LNCaP clone FGC (cell line): ENCODE measurements at regions not wholly inside any gene's neighbourhood (a gene's known extent, or its start where the extent isn't known, plus 50 kb on each side); places are given as distances from the start of the nearest gene placed in this dataset.
"Not testable (repeated sequence)": the region's sequence is repeated elsewhere in the genome, so short reads cannot be mapped to it uniquely, and the experiment has no call there.

ENCODE experiments used
- DNase-seq: peaks from one replicate; pipeline ENCODE4 v3.0.0-alpha.2; 2011; ENCODE audit warnings: low read depth
- H3K4me3 ChIP-seq: 2 replicates; pipeline ENCODE4 v1.5.1; 2011; ENCODE audit warnings: mild to moderate bottlenecking, low read depth, low read length, control low read depth

- DNase-seq, H3K4me3 ChIP-seq: not testable (repeated sequence)
Observed at GRCh38 chr9:40097992-40098391, 742.5 kb downstream of the SPATA31A1 start.

GRCh38 chr9:40106003-40106782, 750.7 kb downstream of the SPATA31A1 start:
- DNase-seq = not testable (repeated sequence)
- 0 out of 2 replicates have a peak overlapping the region, but pooled peaks have one; percentile 28 for H3K4me3 ChIP-seq

DNA sequence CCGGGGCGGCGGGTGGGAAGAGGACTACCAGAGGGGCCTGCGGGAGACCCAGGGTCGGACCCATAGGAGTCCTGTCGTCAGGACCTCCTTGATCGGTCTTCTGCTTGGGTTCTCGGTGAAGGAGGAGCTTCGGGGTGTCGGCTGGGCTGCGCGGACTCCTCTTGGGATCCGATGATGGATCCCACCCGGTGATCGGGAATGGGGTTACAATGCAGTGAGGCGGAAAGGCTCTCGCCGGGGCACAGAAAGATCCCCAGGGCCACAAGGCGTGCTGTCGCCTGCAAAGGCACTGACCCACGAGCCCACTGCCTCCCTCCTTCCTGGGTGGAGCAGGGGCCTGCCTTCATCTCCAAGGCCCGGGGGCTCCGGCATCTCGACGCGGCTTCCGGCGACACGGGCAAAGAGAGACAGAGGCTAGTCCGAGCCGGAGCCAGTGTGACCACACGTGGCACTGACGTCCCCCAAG, 751.3 kb downstream of the SPATA31A1 start:
- not testable (repeated sequence) for H3K4me3 ChIP-seq

DNA sequence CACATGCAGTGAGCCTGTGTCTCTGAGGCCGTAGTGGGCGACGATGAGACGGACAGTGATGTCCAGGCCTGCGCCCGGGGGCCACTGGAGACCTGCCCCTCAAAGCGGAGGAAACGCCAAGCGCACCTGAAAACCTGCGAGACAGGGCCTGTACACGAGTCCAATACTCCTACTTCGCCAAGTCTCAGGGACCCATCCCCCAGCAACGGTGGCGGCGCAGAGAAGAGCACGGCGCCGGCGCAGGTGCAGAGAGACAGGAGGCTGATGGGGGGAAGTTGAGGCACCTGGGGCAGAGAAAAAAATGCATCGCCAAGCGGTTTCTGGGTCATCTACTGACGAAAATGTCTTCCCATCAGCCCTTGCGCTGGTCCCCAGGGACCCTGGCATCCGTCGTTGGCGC, 751.8 kb downstream of the SPATA31A1 start:
- not testable (repeated sequence) for H3K4me3 ChIP-seq, DNase-seq

More for the DNA sequence above, 751.3 kb downstream of the SPATA31A1 start:
- not testable (repeated sequence) for DNase-seq

GRCh38 chr9:40108465-40108864, 753.0 kb downstream of the SPATA31A1 start:
- H3K4me3 ChIP-seq = not testable (repeated sequence)

DNA sequence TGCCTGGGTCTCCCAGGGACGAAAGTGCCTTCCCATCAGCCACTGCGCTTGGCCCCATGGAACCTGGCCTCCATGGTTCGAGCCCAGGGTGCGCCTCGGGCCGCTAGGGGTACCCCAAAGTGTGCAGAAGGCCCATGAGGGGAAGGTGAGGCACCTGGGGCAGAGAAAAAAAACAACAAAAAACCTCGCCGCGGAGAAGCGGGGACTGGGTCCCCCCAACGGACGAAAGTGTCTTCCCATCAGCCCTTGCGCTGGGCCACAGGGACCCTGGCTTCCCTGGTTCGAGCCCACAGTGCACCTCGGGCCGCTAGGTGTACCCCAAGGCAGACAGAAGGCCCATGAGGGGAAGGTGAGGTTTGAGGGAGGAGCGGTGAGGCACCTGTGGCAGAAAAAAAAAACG, 755.3 kb downstream of the SPATA31A1 start:
- not testable (repeated sequence) for DNase-seq, H3K4me3 ChIP-seq

More at GRCh38 chr9:40108465-40108864, 753.0 kb downstream of the SPATA31A1 start:
- not testable (repeated sequence) for DNase-seq

- not testable (repeated sequence) for DNase-seq, H3K4me3 ChIP-seq
Observed at GRCh38 chr9:40111571-40111970, 756.1 kb downstream of the SPATA31A1 start.

GRCh38 chr9:40130598-40130997, 775.1 kb downstream of the SPATA31A1 start:
- not testable (repeated sequence) for H3K4me3 ChIP-seq, DNase-seq

- not testable (repeated sequence) for DNase-seq, H3K4me3 ChIP-seq
Observed at GRCh38 chr9:40169204-40169603, 813.7 kb downstream of the SPATA31A1 start.

DNA sequence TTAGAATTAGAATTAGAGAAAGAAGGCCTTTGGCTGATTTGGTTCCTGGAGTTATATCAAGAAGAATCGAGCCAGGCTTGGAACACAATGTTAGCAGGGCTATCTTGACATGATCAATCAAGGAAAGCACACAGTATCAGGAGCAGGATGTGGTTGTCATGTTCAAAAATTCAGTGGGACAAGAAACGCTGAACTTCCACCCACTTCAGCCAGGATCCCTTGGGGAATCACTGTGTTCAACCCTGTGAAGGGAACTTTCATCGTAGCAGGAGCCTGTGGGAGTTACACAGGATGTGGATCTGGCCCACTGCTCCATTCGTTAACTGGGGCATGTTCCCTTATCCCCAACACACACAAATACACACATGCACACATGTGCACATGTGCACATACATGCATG, 817.8 kb downstream of the SPATA31A1 start:
- H3K4me3 ChIP-seq, DNase-seq: not testable (repeated sequence)

DNA sequence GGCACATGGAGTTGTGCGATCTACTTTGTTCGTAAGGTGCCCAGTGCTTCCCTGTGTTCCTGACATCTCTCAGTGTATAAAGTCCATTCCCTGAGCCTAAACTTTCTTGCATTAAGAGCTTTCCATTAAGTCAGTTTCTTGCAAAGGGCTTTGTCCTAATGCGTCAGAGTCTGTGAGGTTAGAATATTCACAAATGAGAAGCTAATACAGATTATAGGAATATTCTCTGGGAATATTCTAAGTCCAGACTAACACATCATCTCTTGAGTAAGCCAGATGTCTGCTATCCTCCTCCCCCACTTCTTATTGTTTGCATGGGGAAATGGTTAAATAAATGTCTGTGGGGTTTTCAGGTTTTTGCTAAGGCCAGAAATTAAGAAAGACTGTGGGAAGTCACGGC, 818.6 kb downstream of the SPATA31A1 start:
- not testable (repeated sequence) for H3K4me3 ChIP-seq, DNase-seq

DNA sequence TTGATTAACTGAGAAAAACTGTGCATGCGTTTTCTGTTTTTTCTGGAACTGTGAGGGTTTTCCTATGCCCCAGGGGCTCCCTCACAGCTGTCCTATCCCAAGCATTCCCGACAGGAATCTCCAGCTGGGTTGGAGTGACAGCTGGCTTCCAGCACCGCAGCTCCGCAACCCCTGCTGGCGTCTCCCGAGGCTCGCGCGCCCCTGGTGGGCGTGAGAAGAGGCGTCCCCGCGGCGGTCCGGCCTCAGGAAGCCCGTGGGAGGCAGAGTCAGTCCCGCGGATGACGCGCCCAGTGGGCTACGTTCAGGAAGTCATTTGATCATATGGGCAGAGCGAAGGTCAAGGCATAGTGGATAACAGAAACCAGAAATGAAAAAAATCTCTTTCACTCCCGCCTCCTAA, 821.9 kb downstream of the SPATA31A1 start:
- DNase-seq, H3K4me3 ChIP-seq: not testable (repeated sequence)

DNA sequence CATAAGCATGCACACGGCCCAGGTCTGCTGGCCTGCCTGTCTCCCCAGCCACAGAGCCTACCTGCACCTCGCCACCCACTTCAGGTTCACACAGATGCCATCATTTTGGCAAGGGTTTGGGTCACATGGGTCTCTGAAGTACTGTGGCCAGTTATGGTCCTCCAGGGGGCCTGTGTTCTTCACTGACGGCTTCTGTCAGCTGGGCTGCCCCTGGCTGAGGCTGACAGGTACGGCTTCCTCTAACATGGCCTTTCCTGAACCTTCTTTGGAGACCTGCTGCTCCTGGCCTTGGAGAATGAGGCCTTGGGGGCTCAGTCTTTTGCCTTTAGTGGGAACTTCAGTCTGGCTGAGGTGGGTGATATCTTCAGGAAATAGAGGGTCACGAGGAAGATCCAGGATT, 835.9 kb downstream of the SPATA31A1 start:
- not testable (repeated sequence) for H3K4me3 ChIP-seq, DNase-seq

DNA sequence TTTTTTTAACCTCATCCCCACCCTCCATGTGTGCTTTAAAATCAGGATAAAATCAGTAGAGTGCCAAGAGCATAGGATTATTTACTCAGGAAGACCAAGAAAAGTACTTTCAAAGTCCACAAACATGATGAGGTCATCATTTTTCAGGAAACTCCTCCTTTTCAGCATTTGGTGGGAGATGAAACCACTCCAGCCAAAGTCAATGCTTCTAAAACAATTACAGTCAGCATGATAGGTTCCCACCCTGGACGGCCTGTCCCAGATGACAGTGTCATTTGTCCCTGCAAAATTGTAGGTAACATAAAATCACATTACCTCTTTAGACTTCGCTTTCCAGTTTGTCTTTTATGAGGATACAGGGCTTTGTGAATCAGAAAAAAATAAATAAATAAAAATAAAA, 836.7 kb downstream of the SPATA31A1 start:
- not testable (repeated sequence) for DNase-seq, H3K4me3 ChIP-seq

DNA sequence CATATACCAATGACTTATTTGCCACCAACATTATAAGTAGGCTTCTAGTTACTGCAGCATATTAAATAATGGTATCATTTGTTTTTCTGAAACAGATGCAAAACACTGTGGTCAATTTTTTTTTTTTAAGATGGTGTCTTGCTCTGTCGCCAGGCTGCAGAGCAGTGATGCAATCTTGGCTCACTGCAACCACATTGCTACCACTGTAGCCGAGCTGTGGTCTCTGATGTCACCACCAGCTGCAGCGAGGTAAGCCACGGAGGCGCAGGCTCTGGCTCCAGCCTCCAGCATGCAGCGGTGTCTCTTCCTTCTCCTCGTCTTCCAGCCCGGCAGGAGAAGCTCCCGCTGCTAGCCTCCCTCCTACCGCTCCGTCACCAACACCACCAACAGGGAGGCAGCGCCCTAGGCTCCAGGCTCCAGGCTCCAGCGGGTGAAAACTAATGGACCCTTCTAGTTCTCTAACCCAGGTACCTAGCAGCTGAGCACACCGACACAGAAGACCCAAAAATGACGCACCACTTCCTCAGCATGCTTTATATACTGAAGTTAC, 840.8 kb downstream of the SPATA31A1 start:
- DNase-seq, H3K4me3 ChIP-seq: not testable (repeated sequence)

- DNase-seq, H3K4me3 ChIP-seq: not testable (repeated sequence)
Observed at GRCh38 chr9:40196803-40197202, 841.3 kb downstream of the SPATA31A1 start.

DNA sequence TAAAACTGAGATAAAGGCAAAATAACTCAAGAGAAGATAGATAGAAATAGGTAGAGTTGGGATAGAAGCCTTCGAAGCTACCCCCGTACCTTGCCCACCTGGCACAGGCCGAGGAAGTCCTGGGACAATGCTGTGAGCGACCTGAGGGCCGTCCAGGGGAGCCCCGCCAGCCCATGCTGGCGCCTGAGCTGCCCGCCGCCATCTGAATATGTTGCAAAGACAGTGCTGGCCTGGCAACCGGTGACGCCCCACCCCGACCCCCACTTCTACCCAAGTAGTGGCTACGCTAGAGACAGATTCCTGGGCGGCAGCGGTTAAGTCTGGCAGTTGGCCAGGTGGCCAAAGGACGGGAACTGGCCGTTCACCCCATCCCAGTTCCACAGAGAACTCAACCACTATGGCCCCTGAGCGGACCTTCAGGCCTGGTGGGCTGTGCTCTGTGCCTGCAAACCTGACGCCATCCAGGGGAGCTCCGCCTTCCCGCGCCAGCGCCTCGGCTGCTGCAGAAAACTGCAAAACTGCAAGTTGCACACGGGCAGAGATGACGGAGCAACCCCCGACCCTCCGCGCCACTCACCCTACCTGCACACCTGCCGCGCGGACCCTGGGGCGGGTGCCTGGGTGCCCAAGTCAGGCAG, 866.2 kb downstream of the SPATA31A1 start:
- DNase-seq, H3K4me3 ChIP-seq: not testable (repeated sequence)
